HEK293 (cell line): ENCODE measurements at regions not wholly inside any gene's neighbourhood (a gene's known extent, or its start where the extent isn't known, plus 50 kb on each side); places are given as distances from the start of the nearest gene placed in this dataset.

ENCODE experiments used
- CTCF ChIA-PET: fragments of 350-600 bp; formaldehyde crosslinking; extraction: SDS; loops from one replicate; lab custom pipeline; 2021; ENCODE audit warnings: antibody characterized with exemption; lab: Yijun Ruan, JAX
- POLR2A ChIA-PET: fragments of 300-600 bp; formaldehyde crosslinking; extraction: SDS; loops from one replicate; lab custom pipeline; 2020; ENCODE audit warnings: antibody characterized with exemption, inconsistent platforms; lab: Yijun Ruan, JAX
- H3K27ac ChIP-seq: fragments of 200-500 bp; sonication (Bioruptor generic); 2 replicates; pipeline ENCODE4 v1.5.1; 2014; ENCODE audit warnings: low read depth, low read length, control low read depth, inconsistent platforms; ENCODE audit errors: extremely low read depth
- H3K36me3 ChIP-seq, 2 experiments: fragments of 200-500 bp in 1 of 2; sonication (Bioruptor generic) in 1 of 2; 1 replicate in 1 of 2; 2 replicates in 1 of 2; pipeline ENCODE4 v1.5.1; 2014 to 2017; ENCODE audit warnings: inconsistent platforms in 2 of 2, low read length in 2 of 2; ENCODE audit not compliant: control insufficient read depth in 2 of 2, insufficient read depth in 1 of 2
- H3K4me1 ChIP-seq: fragments of 200-500 bp; sonication (Bioruptor generic); 2 replicates; pipeline ENCODE4 v1.5.1; 2014; ENCODE audit warnings: mild to moderate bottlenecking, low read length, inconsistent platforms; ENCODE audit not compliant: control insufficient read depth, insufficient read depth
- H3K4me3 ChIP-seq: 2 replicates; pipeline ENCODE4 v1.5.1; 2011; ENCODE audit warnings: low read depth, mild to moderate bottlenecking, control low read depth, low read length, moderate library complexity
- H3K9me3 ChIP-seq: fragments of 200-500 bp; sonication (Bioruptor generic); 2 replicates; pipeline ENCODE4 v1.5.1; 2014; ENCODE audit warnings: low read depth, low read length, inconsistent platforms; ENCODE audit not compliant: control insufficient read depth, insufficient read depth
- GLIS1 ChIP-seq: fragments of 450-650 bp; formaldehyde crosslinking; IDR thresholded peaks from 2 replicates; pipeline ENCODE4 v1.5.1; 2016; ENCODE audit warnings: missing biosample characterization, missing genetic modification characterization
- KLF16 ChIP-seq: fragments of 450-650 bp; formaldehyde crosslinking; IDR thresholded peaks from 2 replicates; pipeline ENCODE4 v1.5.1; 2017; ENCODE audit warnings: missing biosample characterization, missing genetic modification characterization
- OSR2 ChIP-seq: fragments of 450-650 bp; formaldehyde crosslinking; IDR thresholded peaks from 2 replicates; pipeline ENCODE4 v1.5.1; 2016; ENCODE audit warnings: missing biosample characterization, missing genetic modification characterization
- SP3 ChIP-seq: fragments of 450-650 bp; formaldehyde crosslinking; IDR thresholded peaks from 2 replicates; pipeline ENCODE4 v1.5.1; 2016; ENCODE audit warnings: missing biosample characterization, missing genetic modification characterization
- ZBTB8A ChIP-seq: fragments of 450-650 bp; formaldehyde crosslinking; IDR thresholded peaks from 2 replicates; pipeline ENCODE4 v1.5.1; 2016; ENCODE audit warnings: missing biosample characterization, missing genetic modification characterization
- ZEB2 ChIP-seq: fragments of 450-650 bp; formaldehyde crosslinking; IDR thresholded peaks from 2 replicates; pipeline ENCODE4 v1.5.1; 2016; ENCODE audit warnings: missing biosample characterization, missing genetic modification characterization
- ZNF292 ChIP-seq: fragments of 450-650 bp; formaldehyde crosslinking; IDR thresholded peaks from 2 replicates; pipeline ENCODE4 v1.5.1; 2016; ENCODE audit warnings: low read depth, missing biosample characterization, missing genetic modification characterization, borderline replicate concordance
- ZNF416 ChIP-seq: fragments of 450-650 bp; formaldehyde crosslinking; IDR thresholded peaks from 2 replicates; pipeline ENCODE4 v1.5.1; 2016; ENCODE audit warnings: missing biosample characterization, missing genetic modification characterization
- ZNF423 ChIP-seq: fragments of 450-650 bp; formaldehyde crosslinking; IDR thresholded peaks from 2 replicates; pipeline ENCODE4 v1.5.1; 2016; ENCODE audit warnings: missing biosample characterization, missing genetic modification characterization
- ZNF473 ChIP-seq: fragments of 450-650 bp; formaldehyde crosslinking; IDR thresholded peaks from 2 replicates; pipeline ENCODE4 v1.5.1; 2017; ENCODE audit warnings: missing biosample characterization, missing genetic modification characterization
- ZNF629 ChIP-seq: fragments of 450-650 bp; formaldehyde crosslinking; IDR thresholded peaks from 2 replicates; pipeline ENCODE4 v1.5.1; 2017; ENCODE audit warnings: missing biosample characterization, missing genetic modification characterization
- ZNF658 ChIP-seq: fragments of 450-650 bp; formaldehyde crosslinking; IDR thresholded peaks from 2 replicates; pipeline ENCODE4; 2016; ENCODE audit warnings: missing biosample characterization, missing genetic modification characterization
- ZNF660 ChIP-seq: fragments of 450-650 bp; IDR thresholded peaks from 2 replicates; pipeline ENCODE4 v1.5.1; 2018; ENCODE audit warnings: missing biosample characterization, mild to moderate bottlenecking, missing genetic modification characterization
- ZNF707 ChIP-seq: fragments of 450-650 bp; formaldehyde crosslinking; IDR thresholded peaks from 2 replicates; pipeline ENCODE4 v1.5.1; 2016; ENCODE audit warnings: missing biosample characterization, missing genetic modification characterization
- ZNF76 ChIP-seq: fragments of 450-650 bp; formaldehyde crosslinking; IDR thresholded peaks from 2 replicates; pipeline ENCODE4; 2016; ENCODE audit warnings: low read depth, missing biosample characterization, missing genetic modification characterization, borderline replicate concordance
- ZNF776 ChIP-seq: fragments of 450-650 bp; formaldehyde crosslinking; IDR thresholded peaks from 2 replicates; pipeline ENCODE4 v1.5.0; 2017; ENCODE audit warnings: missing biosample characterization, missing genetic modification characterization, borderline replicate concordance
- ZSCAN23 ChIP-seq: fragments of 450-650 bp; formaldehyde crosslinking; IDR thresholded peaks from 2 replicates; pipeline ENCODE4 v1.5.1; 2016; ENCODE audit warnings: missing biosample characterization, missing genetic modification characterization
- TF ChIP-seq, protein P1 (sequence below): fragments of 450-650 bp; formaldehyde crosslinking; IDR thresholded peaks from 2 replicates; pipeline ENCODE4 v1.5.1; 2016; ENCODE audit warnings: missing biosample characterization, missing genetic modification characterization, low read depth
- TF ChIP-seq, protein P2 (sequence below): fragments of 450-650 bp; formaldehyde crosslinking; IDR thresholded peaks from 2 replicates; pipeline ENCODE4 v1.5.1; 2016; ENCODE audit warnings: missing biosample characterization, missing genetic modification characterization
- TF ChIP-seq, protein P3 (sequence below): fragments of 450-650 bp; formaldehyde crosslinking; IDR thresholded peaks from 2 replicates; pipeline ENCODE4 v1.5.1; 2016; ENCODE audit warnings: missing biosample characterization, missing genetic modification characterization
- TF ChIP-seq, protein P4 (sequence below): fragments of 450-650 bp; formaldehyde crosslinking; IDR thresholded peaks from 2 replicates; pipeline ENCODE4 v1.5.1; 2017; ENCODE audit warnings: missing biosample characterization, mild to moderate bottlenecking, missing genetic modification characterization, moderate library complexity
- TF ChIP-seq, protein P5 (sequence below): fragments of 450-650 bp; formaldehyde crosslinking; IDR thresholded peaks from 2 replicates; pipeline ENCODE4 v1.5.1; 2016; ENCODE audit warnings: missing biosample characterization, missing genetic modification characterization

DNA sequence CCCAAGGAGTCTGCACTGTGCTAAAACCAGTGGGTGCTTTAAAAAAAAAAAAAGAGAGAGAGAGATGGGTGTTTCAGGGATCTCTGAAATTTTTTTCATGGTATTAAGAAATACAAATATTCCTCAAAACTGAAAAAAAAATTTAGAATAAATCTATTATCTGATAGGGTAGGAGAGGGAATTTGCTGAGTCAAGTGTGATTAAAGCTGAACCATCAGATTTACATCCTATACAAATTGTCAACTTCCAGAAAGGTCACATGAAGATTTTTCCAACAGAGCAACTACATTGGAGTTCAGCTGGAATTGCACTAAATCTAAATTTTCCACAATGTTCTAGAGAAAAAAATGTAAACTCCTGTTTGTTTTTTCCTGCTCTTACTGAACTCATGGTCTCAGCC is 79.3 kb upstream of the DSCAM start:
- Histone ChIP-seq H3K27ac (no peak overlapping the region), H3K4me1 (no peaks in the 10 kb centered on the region), H3K9me3 (no peaks in the 10 kb centered on the region), H3K4me3 (no peak overlapping the region)
- no peak for TF ChIP-seq ZNF473 (tag by site-specific recombination)
- TF ChIP-seq ZEB2 (tag by site-specific recombination) = no peak
- TF ChIP-seq, protein P1, sequence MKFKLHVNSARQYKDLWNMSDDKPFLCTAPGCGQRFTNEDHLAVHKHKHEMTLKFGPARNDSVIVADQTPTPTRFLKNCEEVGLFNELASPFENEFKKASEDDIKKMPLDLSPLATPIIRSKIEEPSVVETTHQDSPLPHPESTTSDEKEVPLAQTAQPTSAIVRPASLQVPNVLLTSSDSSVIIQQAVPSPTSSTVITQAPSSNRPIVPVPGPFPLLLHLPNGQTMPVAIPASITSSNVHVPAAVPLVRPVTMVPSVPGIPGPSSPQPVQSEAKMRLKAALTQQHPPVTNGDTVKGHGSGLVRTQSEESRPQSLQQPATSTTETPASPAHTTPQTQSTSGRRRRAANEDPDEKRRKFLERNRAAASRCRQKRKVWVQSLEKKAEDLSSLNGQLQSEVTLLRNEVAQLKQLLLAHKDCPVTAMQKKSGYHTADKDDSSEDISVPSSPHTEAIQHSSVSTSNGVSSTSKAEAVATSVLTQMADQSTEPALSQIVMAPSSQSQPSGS = no peak
- TF ChIP-seq ZNF629 (tag by site-specific recombination) = no peak
- no peak for TF ChIP-seq ZSCAN23 (tag by site-specific recombination)
- TF ChIP-seq OSR2 = no peak
- TF ChIP-seq ZNF416 (tag by site-specific recombination) = no peak
- TF ChIP-seq, protein P2, sequence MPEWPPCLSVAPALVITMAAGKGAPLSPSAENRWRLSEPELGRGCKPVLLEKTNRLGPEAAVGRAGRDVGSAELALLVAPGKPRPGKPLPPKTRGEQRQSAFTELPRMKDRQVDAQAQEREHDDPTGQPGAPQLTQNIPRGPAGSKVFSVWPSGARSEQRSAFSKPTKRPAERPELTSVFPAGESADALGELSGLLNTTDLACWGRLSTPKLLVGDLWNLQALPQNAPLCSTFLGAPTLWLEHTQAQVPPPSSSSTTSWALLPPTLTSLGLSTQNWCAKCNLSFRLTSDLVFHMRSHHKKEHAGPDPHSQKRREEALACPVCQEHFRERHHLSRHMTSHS = no peak
- TF ChIP-seq SP3 (tag by site-specific recombination) = no peak
- TF ChIP-seq ZNF423 = no peak
- TF ChIP-seq GLIS1 (tag by site-specific recombination) = no peak
- TF ChIP-seq, protein P3, sequence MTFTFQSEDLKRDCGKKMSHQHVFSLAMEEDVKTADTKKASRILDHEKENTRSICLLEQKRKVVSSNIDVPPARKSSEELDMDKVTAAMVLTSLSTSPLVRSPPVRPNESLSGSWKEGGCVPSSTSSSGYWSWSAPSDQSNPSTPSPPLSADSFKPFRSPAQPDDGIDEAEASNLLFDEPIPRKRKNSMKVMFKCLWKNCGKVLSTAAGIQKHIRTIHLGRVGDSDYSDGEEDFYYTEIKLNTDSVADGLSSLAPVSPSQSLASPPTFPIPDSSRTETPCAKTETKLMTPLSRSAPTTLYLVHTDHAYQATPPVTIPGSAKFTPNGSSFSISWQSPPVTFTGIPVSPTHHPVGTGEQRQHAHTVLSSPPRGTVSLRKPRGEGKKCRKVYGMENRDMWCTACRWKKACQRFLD = no peak
- no peak for TF ChIP-seq ZBTB8A (tag by site-specific recombination)
- no peak for TF ChIP-seq ZNF660 (tag by site-specific recombination)
- TF ChIP-seq, protein P4, sequence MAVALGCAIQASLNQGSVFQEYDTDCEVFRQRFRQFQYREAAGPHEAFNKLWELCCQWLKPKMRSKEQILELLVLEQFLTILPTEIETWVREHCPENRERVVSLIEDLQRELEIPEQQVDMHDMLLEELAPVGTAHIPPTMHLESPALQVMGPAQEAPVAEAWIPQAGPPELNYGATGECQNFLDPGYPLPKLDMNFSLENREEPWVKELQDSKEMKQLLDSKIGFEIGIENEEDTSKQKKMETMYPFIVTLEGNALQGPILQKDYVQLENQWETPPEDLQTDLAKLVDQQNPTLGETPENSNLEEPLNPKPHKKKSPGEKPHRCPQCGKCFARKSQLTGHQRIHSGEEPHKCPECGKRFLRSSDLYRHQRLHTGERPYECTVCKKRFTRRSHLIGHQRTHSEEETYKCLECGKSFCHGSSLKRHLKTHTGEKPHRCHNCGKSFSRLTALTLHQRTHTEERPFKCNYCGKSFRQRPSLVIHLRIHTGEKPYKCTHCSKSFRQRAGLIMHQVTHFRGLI (tag by site-specific recombination) = no peak
- no peak for TF ChIP-seq ZNF76 (tag by site-specific recombination)
- TF ChIP-seq ZNF658 = no peak
- TF ChIP-seq, protein P5, sequence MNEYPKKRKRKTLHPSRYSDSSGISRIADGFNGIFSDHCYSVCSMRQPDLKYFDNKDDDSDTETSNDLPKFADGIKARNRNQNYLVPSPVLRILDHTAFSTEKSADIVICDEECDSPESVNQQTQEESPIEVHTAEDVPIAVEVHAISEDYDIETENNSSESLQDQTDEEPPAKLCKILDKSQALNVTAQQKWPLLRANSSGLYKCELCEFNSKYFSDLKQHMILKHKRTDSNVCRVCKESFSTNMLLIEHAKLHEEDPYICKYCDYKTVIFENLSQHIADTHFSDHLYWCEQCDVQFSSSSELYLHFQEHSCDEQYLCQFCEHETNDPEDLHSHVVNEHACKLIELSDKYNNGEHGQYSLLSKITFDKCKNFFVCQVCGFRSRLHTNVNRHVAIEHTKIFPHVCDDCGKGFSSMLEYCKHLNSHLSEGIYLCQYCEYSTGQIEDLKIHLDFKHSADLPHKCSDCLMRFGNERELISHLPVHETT = no peak
- no peak for TF ChIP-seq ZNF776
- TF ChIP-seq, all 188 proteins: peak for 0
- H3K36me3 ChIP-seq = no peaks in the 10 kb centered on the region
- ChIA-PET CTCF (interaction anchor here (0.6 to 0.7 kb wide), 2 partner anchors 23 to 1395 kb away, joined by 3 to 7 read pairs; no protein-coding TSS in a partner anchor), POLR2A (no interaction called here)

DNA sequence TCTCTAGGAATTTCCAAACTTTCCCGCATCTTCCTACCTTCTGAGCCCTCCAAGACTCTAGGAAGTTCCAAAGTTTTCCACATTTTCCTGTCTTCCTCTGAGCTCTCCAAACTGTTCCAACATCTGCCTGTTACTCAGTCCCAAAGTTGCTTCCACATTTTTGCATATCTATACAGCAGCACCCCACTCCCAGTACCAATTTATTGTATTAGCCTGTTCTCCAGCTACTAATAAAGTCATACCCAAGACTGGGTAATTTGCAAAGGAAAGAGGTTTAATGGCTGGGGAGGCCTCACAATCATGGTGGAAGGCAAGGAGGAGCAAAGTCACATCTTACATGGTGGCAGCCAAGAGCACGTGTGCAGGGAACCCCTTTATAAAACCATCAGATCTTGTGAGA is 82.9 kb upstream of the DSCAM start:
- no peak overlapping the region for H3K27ac ChIP-seq

More for the DNA sequence above, 82.9 kb upstream of the DSCAM start:
- Histone ChIP-seq H3K4me3 (no peak overlapping the region), H3K4me1 (no peaks in the 10 kb centered on the region), H3K36me3 (no peaks in the 10 kb centered on the region), H3K9me3 (no peaks in the 10 kb centered on the region)
- ChIA-PET CTCF (interaction anchor here (0.6 to 1.1 kb wide), 2 partner anchors 113 to 138 kb away, joined by 3 read pairs; no protein-coding TSS in a partner anchor), POLR2A (no interaction called here)
- TF ChIP-seq ZNF707 (tag by site-specific recombination) (peak; percentile 74), ZNF292 (tag by site-specific recombination) (no peak), KLF16 (tag by site-specific recombination) (no peak)
